Fibroblast of lung (primary cell): ENCODE measurements at regions not wholly inside any gene's neighbourhood (a gene's known extent, or its start where the extent isn't known, plus 50 kb on each side); places are given as distances from the start of the nearest gene placed in this dataset.

ENCODE experiments used
- DNase-seq, 2 donors: peaks; one replicate each; pipeline versions ENCODE4 v3.0.0 to v3.0.0-alpha.2; 2010; ENCODE audit warnings: low read depth in 2 of 2
- H2AFZ ChIP-seq: 2 replicates; pipeline ENCODE4 v1.5.1; 2012; ENCODE audit warnings: low read length, control low read depth, inconsistent platforms
- H3K27ac ChIP-seq: 2 replicates; pipeline ENCODE4 v1.5.1; 2011; ENCODE audit warnings: low read length, control low read depth; ENCODE audit not compliant: insufficient read depth
- H3K27me3 ChIP-seq: 2 replicates; pipeline ENCODE4 v1.5.1; 2011; ENCODE audit warnings: mild to moderate bottlenecking, low read length; ENCODE audit not compliant: control insufficient read depth, insufficient read depth
- H3K36me3 ChIP-seq: 2 replicates; pipeline ENCODE4 v1.5.1; 2011; ENCODE audit warnings: low read length; ENCODE audit not compliant: control insufficient read depth, insufficient read depth
- H3K4me1 ChIP-seq: 2 replicates; pipeline ENCODE4 v1.5.1; 2011; ENCODE audit warnings: low read length; ENCODE audit not compliant: control insufficient read depth, insufficient read depth; ENCODE audit errors: extremely low read depth
- H3K4me2 ChIP-seq: 2 replicates; pipeline ENCODE4 v1.5.1; 2011; ENCODE audit warnings: low read length, control low read depth; ENCODE audit not compliant: insufficient read depth; ENCODE audit errors: extremely low read depth
- H3K4me3 ChIP-seq, 4 experiments: fragments of 200-600 bp in 1 of 4; sonication (generic) in 1 of 4; replicated peaks in 1 of 4; 2 replicates each; pipeline ENCODE4 v1.5.1; 2011 to 2016; ENCODE audit warnings: low read length in 4 of 4, low read depth in 3 of 4, mild to moderate bottlenecking in 3 of 4, control low read depth in 2 of 4, inconsistent platforms in 1 of 4, mixed read lengths in 1 of 4; ENCODE audit not compliant: insufficient read depth in 1 of 4; ENCODE audit errors: control extremely low read depth in 1 of 4
- H3K79me2 ChIP-seq: 2 replicates; pipeline ENCODE4 v1.5.1; 2012; ENCODE audit warnings: mild to moderate bottlenecking, low read length, inconsistent platforms; ENCODE audit not compliant: control insufficient read depth, insufficient read depth
- H3K9ac ChIP-seq: 2 replicates; pipeline ENCODE4 v1.5.1; 2011; ENCODE audit warnings: mild to moderate bottlenecking, low read length, control low read depth; ENCODE audit not compliant: insufficient read depth
- H3K9me3 ChIP-seq: 2 replicates; pipeline ENCODE4 v1.5.1; 2012; ENCODE audit warnings: low read depth, low read length; ENCODE audit not compliant: control insufficient read depth, insufficient read depth
- H4K20me1 ChIP-seq: 2 replicates; pipeline ENCODE4 v1.5.1; 2011; ENCODE audit warnings: low read length; ENCODE audit not compliant: control insufficient read depth, insufficient read depth; ENCODE audit errors: extremely low read depth
- CTCF ChIP-seq, 2 donors: IDR thresholded peaks in 1 of 2; conservative IDR thresholded peaks in 1 of 2; 1 replicate in 1 of 2; 2 replicates in 1 of 2; pipeline ENCODE4 v1.5.1; 2011 to 2012; ENCODE audit warnings: low read length in 2 of 2, control low read depth in 1 of 2, inconsistent platforms in 1 of 2, low read depth in 1 of 2, mild to moderate bottlenecking in 1 of 2
- EZH2 ChIP-seq: IDR thresholded peaks from 2 replicates; pipeline ENCODE4 v1.5.1; 2012; ENCODE audit warnings: low read length, control low read depth, mild to moderate bottlenecking; ENCODE audit errors: missing control alignments

GRCh38 chr2:45281311-45281710 lies 272.1 kb upstream of the SIX2 start:
- no peaks in the 10 kb centered on the region for H4K20me1 ChIP-seq
- no peaks in the 10 kb centered on the region for H3K9me3 ChIP-seq
- no peak for TF ChIP-seq CTCF (conservative IDR thresholded peaks at IDR 0.05 in 1 of 2, IDR thresholded peaks at IDR 0.05 in 1 of 2; ENCODE audit: low read depth in 1 of 2, low read length in 2 of 2)
- TF ChIP-seq EZH2 = no peak
- no peak overlapping the region for H3K9ac ChIP-seq
- no peaks in the 10 kb centered on the region for H3K27me3 ChIP-seq
- H3K4me1 ChIP-seq = no peaks in the 10 kb centered on the region
- no peak overlapping the region for H3K4me2 ChIP-seq
- H3K27ac ChIP-seq = no peak overlapping the region
- H3K4me3 ChIP-seq = no peak overlapping the region
- no peak overlapping the region for H2AFZ ChIP-seq
- no peaks in the 10 kb centered on the region for H3K79me2 ChIP-seq
- H3K36me3 ChIP-seq = no peaks in the 10 kb centered on the region
- no peak for DNase-seq

- no peaks in the 10 kb centered on the region for H3K4me1 ChIP-seq
- no peak for DNase-seq
- H3K27me3 ChIP-seq = no peaks in the 10 kb centered on the region
- no peaks in the 10 kb centered on the region for H3K36me3 ChIP-seq
- no peak overlapping the region for H3K4me3 ChIP-seq
- no peaks in the 10 kb centered on the region for H3K79me2 ChIP-seq
- H3K4me2 ChIP-seq = no peak overlapping the region
- H4K20me1 ChIP-seq = no peaks in the 10 kb centered on the region
- H3K9ac ChIP-seq = no peak overlapping the region
- H3K27ac ChIP-seq = no peak overlapping the region
- TF ChIP-seq EZH2 (no peak), CTCF (conservative IDR thresholded peaks at IDR 0.05 in 1 of 2, IDR thresholded peaks at IDR 0.05 in 1 of 2; ENCODE audit: low read depth in 1 of 2, low read length in 2 of 2) (no peak)
- no peaks in the 10 kb centered on the region for H3K9me3 ChIP-seq
- H2AFZ ChIP-seq = no peak overlapping the region
Observed at GRCh38 chr2:45280794-45281193, 271.5 kb upstream of the SIX2 start.

GRCh38 chr2:45279356-45279755 lies 270.1 kb upstream of the SIX2 start:
- no peak for TF ChIP-seq CTCF (conservative IDR thresholded peaks at IDR 0.05 in 1 of 2, IDR thresholded peaks at IDR 0.05 in 1 of 2; ENCODE audit: low read depth in 1 of 2, low read length in 2 of 2)
- no peak for TF ChIP-seq EZH2
- Histone ChIP-seq H3K27ac (no peak overlapping the region), H3K4me2 (no peak overlapping the region), H3K9me3 (no peaks in the 10 kb centered on the region), H3K79me2 (no peaks in the 10 kb centered on the region), H3K36me3 (no peaks in the 10 kb centered on the region), H3K4me1 (no peaks in the 10 kb centered on the region), H3K4me3 (no peak overlapping the region), H3K27me3 (no peaks in the 10 kb centered on the region), H2AFZ (no peak overlapping the region), H4K20me1 (no peaks in the 10 kb centered on the region), H3K9ac (no peak overlapping the region)
- peak in 1 of 2 donors; percentile 65 for DNase-seq
